ENCODE measurements at regions not wholly inside any gene's neighbourhood (a gene's known extent, or its start where the extent isn't known, plus 50 kb on each side); places are given as distances from the start of the nearest gene placed in this dataset.

DNA sequence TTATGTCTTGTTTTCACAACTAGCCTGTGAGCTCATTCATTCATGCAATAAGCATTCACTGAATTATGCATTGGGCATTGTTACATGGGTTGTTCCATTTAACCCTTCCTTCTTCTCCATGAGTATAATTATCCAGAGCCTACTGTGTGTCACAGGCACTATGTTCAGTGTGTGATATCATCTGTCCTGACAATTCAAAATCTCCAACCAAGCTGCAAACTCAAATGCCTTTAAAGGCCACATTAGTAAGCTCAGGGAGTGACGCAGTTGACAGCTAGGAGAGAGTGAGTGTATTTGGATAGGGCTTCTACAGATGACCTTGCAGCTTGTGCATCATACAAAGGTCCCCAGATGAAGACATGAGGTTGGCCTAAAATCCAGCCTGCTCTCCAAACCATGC lies 289.5 kb downstream of the OMA1 start:
- ChIA-PET CTCF (interaction anchor here (1.2 kb wide), 1 partner anchor 34 kb away, joined by 3 read pairs; no protein-coding TSS in a partner anchor), SMC1A (ENCODE audit: uncharacterized antibody, unreplicated experiment) (no interaction called here), RAD21 (ENCODE audit: unreplicated experiment) (interaction anchor here (0.5 kb wide), 1 partner anchor 1028 kb away, joined by 3 read pairs; no protein-coding TSS in a partner anchor), POLR2A (no interaction called here)
- Histone ChIP-seq H3K27me3 (replicated peaks in 1 of 2; ENCODE audit: control insufficient read depth in 2 of 2, insufficient read depth in 2 of 2, low read length in 1 of 2) (no peaks in the 10 kb centered on the region), H4K20me1 (ENCODE audit: control insufficient read depth, insufficient read depth) (no peaks in the 10 kb centered on the region), H2AFZ (ENCODE audit: control insufficient read depth, low read depth, low read length) (no peak overlapping the region), H3K79me2 (ENCODE audit: control insufficient read depth, insufficient read depth, low read length) (no peaks in the 10 kb centered on the region), H3K4me3 (no peak overlapping the region), H3K9me3 (replicated peaks; ENCODE audit: control insufficient read depth, insufficient read depth, low read length) (no peaks in the 10 kb centered on the region), H3K9ac (ENCODE audit: control insufficient read depth, insufficient read depth, low read length) (no peak overlapping the region), H3K27ac (ENCODE audit: control insufficient read depth, insufficient read depth) (no peak overlapping the region), H3K4me2 (ENCODE audit: control insufficient read depth, insufficient read depth) (no peak overlapping the region), H3K4me1 (ENCODE audit: control insufficient read depth, insufficient read depth, low read length) (no peaks in the 10 kb centered on the region), H3K36me3 (ENCODE audit: control insufficient read depth in 2 of 2, insufficient read depth in 2 of 2, low read length in 1 of 2) (no peaks in the 10 kb centered on the region)
- no TSS peak for BruUV-seq (replicated peaks)
- 0% methylated on average over 1 of the region's 1 CpG for WGBS (ENCODE audit: insufficient coverage, insufficient replicate concordance, low lambda C conversion rate, missing lambda C conversion rate)
- no peak for FAIRE-seq
- no peak for DNase-seq (ENCODE audit: low read depth, low spot score)
- intact Hi-C loops (cut with micrococcal nuclease; ENCODE audit: unreplicated experiment) = no loop called here
- in situ Hi-C loops (cut with MboI) = no loop called here
- no peak for ATAC-seq
- no peak for TF ChIP-seq PAX8 (IDR thresholded peaks at IDR 0.05)
- TF ChIP-seq POLR2AphosphoS5 (IDR thresholded peaks at IDR 0.05; ENCODE audit: low read length) = no peak
- TF ChIP-seq ZNF207 (IDR thresholded peaks at IDR 0.05; ENCODE audit: borderline replicate concordance) = no peak
- TF ChIP-seq GATAD2B (conservative IDR thresholded peaks at IDR 0.05; ENCODE audit: low read depth) = no peak
- no peak for TF ChIP-seq ZNF384 (IDR thresholded peaks at IDR 0.05; ENCODE audit: borderline replicate concordance, low read depth, low read length)
- no peak for TF ChIP-seq SMAD5 (IDR thresholded peaks at IDR 0.05; ENCODE audit: low read depth)
- no peak for TF ChIP-seq RUNX3 (IDR thresholded peaks at IDR 0.05; ENCODE audit: low read length)
- no peak for TF ChIP-seq PRDM15 (CRISPR knock-in tag; IDR thresholded peaks at IDR 0.05)

All from GM12878 (cell line).